Activated gamma-delta T cell treated with anti-CD3 and anti-CD28 coated beads, Interleukin-2, amount 50 U/mL, for 16 hours (primary cell): ENCODE measurements at regions not wholly inside any gene's neighbourhood (a gene's known extent, or its start where the extent isn't known, plus 50 kb on each side); places are given as distances from the start of the nearest gene placed in this dataset.

Experiments
- DNase-seq: peaks from one replicate; pipeline ENCODE4 v3.0.0-alpha.2; 2020; ENCODE audit warnings: low read depth

GRCh38 chr10:5310914-5311313, 53.9 kb upstream of the UCN3 start:
- DNase-seq, result no peak

- no peak for DNase-seq
These were observed 53.1 kb upstream of the UCN3 start for GRCh38 chr10:5311617-5312016.

- no peak for DNase-seq
These were observed 49.9 kb upstream of the UCN3 start for GRCh38 chr10:5314840-5315239.
